ENCODE measurements at regions not wholly inside any gene's neighbourhood (a gene's known extent, or its start where the extent isn't known, plus 50 kb on each side); places are given as distances from the start of the nearest gene placed in this dataset.

GRCh38 chr4:17077105-17077504 lies 178.7 kb upstream of the LDB2 start:
- DNase-seq (ENCODE audit: low read depth, low spot score) (no peak), FAIRE-seq (no peak)
- peaks cover 0 to 3% of the 10 kb centered on the region in 2 experiments for H3K27me3 ChIP-seq (ENCODE audit: control insufficient read depth in 2 of 2, insufficient read depth in 2 of 2, low read length in 2 of 2)
- BruUV-seq (replicated peaks): no TSS peak
- H3K9ac ChIP-seq (replicated peaks; ENCODE audit: extremely low read depth, insufficient read depth, low read length): no peak overlapping the region
- H3K36me3 ChIP-seq (ENCODE audit: control insufficient read depth in 2 of 2, extremely low read depth in 1 of 2, insufficient read depth in 2 of 2, low read length in 2 of 2): no peaks in the 10 kb centered on the region
- no peaks in the 10 kb centered on the region for H3K9me3 ChIP-seq (replicated peaks; ENCODE audit: control insufficient read depth, insufficient read depth, low read length)
- no peak overlapping the region for H2AFZ ChIP-seq (ENCODE audit: low read depth, low read length)
- H4K20me1 ChIP-seq (replicated peaks; ENCODE audit: control insufficient read depth, extremely low read depth, insufficient read depth, low read length): no peaks in the 10 kb centered on the region
- H3K4me2 ChIP-seq (ENCODE audit: insufficient read depth, low read length): no peak overlapping the region
- intact Hi-C loops (cut with micrococcal nuclease): no loop called here
- ChIA-PET CTCF (no interaction called here), POLR2A (interaction anchor here (0.7 kb wide), 1 partner anchor 125 kb away, joined by 3 read pairs; no protein-coding TSS in a partner anchor)
- TF ChIP-seq EZH2 (IDR thresholded peaks at IDR 0.05; ENCODE audit: borderline replicate concordance, low read depth, low read length, severe bottlenecking) (no peak), MYC (IDR thresholded peaks at IDR 0.05; ENCODE audit: low read depth, low read length) (no peak), CTCF (IDR thresholded peaks at IDR 0.05; ENCODE audit: extremely low read depth in 1 of 2, insufficient read depth in 1 of 2, low read depth in 1 of 2, low read length in 2 of 2) (no peak), POLR2A (IDR thresholded peaks at IDR 0.05; ENCODE audit: low read depth, low read length) (no peak), POLR2AphosphoS5 (IDR thresholded peaks at IDR 0.05; ENCODE audit: insufficient read depth, low read depth, low read length) (no peak), FOS (IDR thresholded peaks at IDR 0.05; ENCODE audit: borderline replicate concordance, insufficient read depth, low read length) (no peak), MAX (IDR thresholded peaks at IDR 0.05; ENCODE audit: insufficient read depth, insufficient read length) (no peak), GATA2 (IDR thresholded peaks at IDR 0.05; ENCODE audit: insufficient read depth, insufficient read length, low read depth, low read length) (no peak), JUN (IDR thresholded peaks at IDR 0.05; ENCODE audit: borderline replicate concordance, insufficient read depth, insufficient read length, low read depth) (no peak)
- no peak overlapping the region for H3K27ac ChIP-seq (ENCODE audit: insufficient read depth, low read depth, low read length)
- dilution Hi-C loops (cut with MboI; ENCODE audit: extremely low pct_ligation_motif_present, low sequenced_read_pairs): no loop called here
- H3K9me1 ChIP-seq (replicated peaks; ENCODE audit: control insufficient read depth, extremely low read depth, insufficient read depth, low read length): no peaks in the 10 kb centered on the region
- no peak overlapping the region for H3K4me3 ChIP-seq (replicated peaks in 1 of 3; ENCODE audit: insufficient read depth in 1 of 3, low read depth in 1 of 3, low read length in 3 of 3)
- no peaks in the 10 kb centered on the region for H3K79me2 ChIP-seq (ENCODE audit: control insufficient read depth, insufficient read depth, low read length)
- peaks cover 3% of the 10 kb centered on the region for H3K4me1 ChIP-seq (ENCODE audit: control insufficient read depth, extremely low read depth, insufficient read depth, low read length)
